Heart right ventricle (tissue), 16 donors: ENCODE measurements at regions not wholly inside any gene's neighbourhood (a gene's known extent, or its start where the extent isn't known, plus 50 kb on each side); places are given as distances from the start of the nearest gene placed in this dataset.

ENCODE experiments used
- ATAC-seq, 8 donors: fragments of 200-7000 bp; cut with Tn5 transposase; one replicate each; pipeline ENCODE4 v1.9.1; 2020; ENCODE audit warnings: mild to moderate bottlenecking in 8 of 8, moderate library complexity in 8 of 8, moderate number of reproducible peaks in 1 of 8
- DNase-seq, 2 donors: peaks; one replicate each; pipeline ENCODE4 v3.0.0-alpha.2; 2020
- H3K27ac ChIP-seq, 10 donors: fragments of 200-600 bp; sonication (generic) in 2 of 10; one replicate each; pipeline versions ENCODE4 v1.5.0 to v1.8.0; 2020 to 2022; ENCODE audit warnings: mild to moderate bottlenecking in 3 of 10
- H3K27me3 ChIP-seq, 7 donors: fragments of 200-600 bp; one replicate each; pipeline ENCODE4 v1.8.0; 2021 to 2022; ENCODE audit warnings: mild to moderate bottlenecking in 2 of 7
- H3K36me3 ChIP-seq, 9 donors: fragments of 200-600 bp; sonication (generic) in 1 of 9; one replicate each; pipeline versions ENCODE4 v1.5.0 to v1.8.0; 2020 to 2022; ENCODE audit warnings: mild to moderate bottlenecking in 2 of 9
- H3K4me1 ChIP-seq, 9 donors: fragments of 200-600 bp; sonication (generic) in 1 of 9; one replicate each; pipeline versions ENCODE4 v1.5.0 to v1.8.0; 2020 to 2022; ENCODE audit warnings: mild to moderate bottlenecking in 4 of 9
- H3K4me3 ChIP-seq, 10 donors: fragments of 200-600 bp; sonication (generic) in 2 of 10; one replicate each; pipeline versions ENCODE4 v1.5.0 to v1.8.0; 2020 to 2022; ENCODE audit warnings: mild to moderate bottlenecking in 7 of 10, moderate library complexity in 2 of 10
- H3K9me3 ChIP-seq, 11 donors: fragments of 200-600 bp in 10 of 11; sonication (generic) in 2 of 11; one replicate each; pipeline versions ENCODE4 v1.5.0 to v1.8.0; 2013 to 2022; ENCODE audit warnings: mild to moderate bottlenecking in 2 of 11, control low read depth in 1 of 11, moderate library complexity in 1 of 11
- CTCF ChIP-seq, 9 donors: fragments of 200-600 bp; sonication (generic) in 2 of 9; IDR thresholded peaks; one replicate each; pipeline versions ENCODE4 v1.5.0 to v1.8.0; 2021 to 2022; ENCODE audit warnings: antibody characterized with exemption in 9 of 9, mild to moderate bottlenecking in 5 of 9, moderate library complexity in 1 of 9
- WGBS, 2 donors: extraction: QIAGEN DNeasy Blood & Tissue Kit; methylation state at CpG; one replicate each; pipeline ENCODE4 v1.1.7; 2013; ENCODE audit warnings: inconsistent platforms in 1 of 2; 5-methylcytosine and 5-hydroxymethylcytosine counted together
- intact Hi-C, 10 donors: fragments of 100-400 bp; cut with DNase I; formaldehyde crosslinking; loops; one replicate each; pipeline versions ENCODE4 v1.11.1 to v1.14.2; 2022
- donor health status: Arrhythmogenic right ventricular cardiomyopathy.
- donor health status: ischemic (EF 13 %, LVEDD 7.1; RV severe dilation, severe dysfunction).
- donor health status: healthy with polysubstance abuse.
- donor health status: DM: no; HTN: yes; CAD: no.
- donor health status: DM: no; HTN: no; CAD: no.
- donor health status: ischemic (EF 25% LVEDD 6.9; RV normal size, moderate dysfunction).
- donor health status: ischemic (EF 25% LVEDD 5.7; RV mildly dilated, moderate dysfunction).
- donor health status: healthy.
- donor health status: DM: yes; HTN: yes; CAD: no.
- donor health status: Ischemic cardiomyopathy.
- donor health status: ischemic (EF 35%, LVEDD 5.7; RV mildly dilated, moderate dysfunction).
- donor health status: nonischemic (EF 11% LVEDD 7.7; RV severe dilation, severe dysfunction).
- donor health status: DM: yes; HTN: yes; CAD: no.
- donor health status: PGD.
- donor health status: ischemic (EF 29% LVEDD 5.4; RV normal size, mild dysfunction).
- donor health status: nonischemic (EF 23%, LVEDD 6.1; RV moderate dilation, normal function).

GRCh38 chr15:62377736-62378480 is 212.8 kb upstream of the C2CD4B start:
- no peak for DNase-seq
- Histone ChIP-seq H3K36me3 (no peaks in the 10 kb centered on the region), H3K4me3 (no peak overlapping the region), H3K27me3 (peaks cover 0 to 8% (median 0%) of the 10 kb centered on the region in 7 donors), H3K4me1 (peaks cover 0 to 14% (median 0%) of the 10 kb centered on the region in 9 donors), H3K27ac (no peak overlapping the region), H3K9me3 (no peaks in the 10 kb centered on the region)
- 56 to 75% methylated on average over 3 of the region's 3 CpGs for WGBS, 2 donors
- TF ChIP-seq CTCF (IDR thresholded peaks at IDR 0.05), result no peak
- ATAC-seq, result no peak
- intact Hi-C loops, result loop anchor here in 1 of 10 donors (10.0 kb wide), 1 partner anchor 63 kb away; no protein-coding TSS in a partner anchor

DNA sequence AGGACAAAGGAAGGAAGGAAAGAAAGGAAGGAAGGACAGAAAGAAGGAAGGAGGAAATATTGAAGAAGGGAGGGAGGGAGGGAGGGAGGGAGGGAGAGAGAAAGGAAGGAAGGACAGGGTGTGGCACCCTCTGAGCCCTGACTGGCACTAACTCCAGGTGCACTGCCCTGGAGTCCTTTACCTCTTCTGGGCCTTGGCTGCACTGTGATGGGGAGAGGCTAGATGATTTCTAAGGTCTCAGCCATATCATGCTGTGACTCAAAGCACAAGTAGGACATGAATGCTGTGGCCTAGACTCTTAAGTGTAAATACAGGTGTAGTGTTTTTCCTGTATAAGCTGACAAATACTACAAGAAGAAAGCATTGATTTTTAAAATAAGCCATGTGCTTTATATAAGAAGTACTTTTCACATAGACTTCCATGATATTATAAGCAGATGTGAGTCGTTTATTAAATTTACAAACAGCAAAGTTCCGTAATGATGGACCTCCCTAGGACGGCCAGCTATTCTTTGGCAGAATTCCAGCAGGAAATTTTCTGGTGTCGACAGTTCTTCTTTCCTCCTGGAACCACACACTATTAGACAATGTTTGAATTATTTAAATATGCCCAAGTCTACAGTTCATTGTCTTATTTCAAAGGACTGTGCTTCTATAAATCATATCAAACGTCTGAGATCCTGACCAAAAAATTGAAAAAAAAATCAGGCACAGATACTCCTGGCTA is 213.8 kb upstream of the C2CD4B start:
- H3K27ac ChIP-seq, result no peak overlapping the region
- no peak for TF ChIP-seq CTCF (IDR thresholded peaks at IDR 0.05)
- ATAC-seq (no peak), DNase-seq (no peak)
- intact Hi-C loops, result loop anchor here in 1 of 10 donors (10.0 kb wide), 1 partner anchor 64 kb away; no protein-coding TSS in a partner anchor
- no peaks in the 10 kb centered on the region for H3K36me3 ChIP-seq
- peaks cover 0 to 8% (median 0%) of the 10 kb centered on the region in 7 donors for H3K27me3 ChIP-seq
- H3K4me3 ChIP-seq, result no peak overlapping the region
- WGBS, 2 donors, result 38 to 50% methylated on average over 5 of the region's 5 CpGs
- no peaks in the 10 kb centered on the region for H3K9me3 ChIP-seq
- H3K4me1 ChIP-seq, result peaks cover 0 to 14% (median 0%) of the 10 kb centered on the region in 9 donors

- 81 to 83% methylated on average over 4 of the region's 4 CpGs for WGBS, 2 donors
- Histone ChIP-seq H3K9me3 (no peaks in the 10 kb centered on the region), H3K4me3 (no peak overlapping the region), H3K4me1 (peaks cover 0 to 14% (median 0%) of the 10 kb centered on the region in 9 donors), H3K27me3 (peaks cover 0 to 8% (median 0%) of the 10 kb centered on the region in 7 donors), H3K36me3 (no peaks in the 10 kb centered on the region), H3K27ac (no peak overlapping the region)
- no peak for TF ChIP-seq CTCF (IDR thresholded peaks at IDR 0.05)
- intact Hi-C loops, result loop anchor here in 1 of 10 donors (10.0 kb wide), 1 partner anchor 185 kb away; no protein-coding TSS in a partner anchor
- no peak for DNase-seq
- ATAC-seq, result no peak
Measured at GRCh38 chr15:62380011-62380410, 214.9 kb upstream of the C2CD4B start.

DNA sequence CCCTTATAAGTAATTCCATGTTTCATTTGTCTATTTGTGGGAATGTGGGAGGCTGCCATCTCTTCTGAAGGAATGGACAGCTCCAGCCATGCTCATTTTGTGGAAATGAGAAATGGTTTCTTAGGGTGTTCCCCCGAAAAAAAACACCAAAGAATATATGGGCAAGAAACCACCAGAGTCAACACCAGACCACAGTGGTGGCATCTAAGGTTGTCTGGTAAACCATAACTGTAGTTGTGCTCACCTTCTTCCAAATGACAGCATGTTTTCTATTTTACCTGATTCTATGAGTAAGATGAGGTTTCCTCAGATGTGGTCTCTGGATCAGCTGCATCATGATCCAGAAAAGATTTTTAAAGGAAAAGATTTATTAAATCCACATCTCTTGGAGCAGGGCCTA is 217.0 kb upstream of the C2CD4B start:
- Histone ChIP-seq H3K4me1 (peaks cover 0 to 14% (median 0%) of the 10 kb centered on the region in 9 donors), H3K36me3 (no peaks in the 10 kb centered on the region), H3K9me3 (no peaks in the 10 kb centered on the region), H3K27ac (no peak overlapping the region), H3K4me3 (no peak overlapping the region), H3K27me3 (peaks cover 0 to 8% (median 0%) of the 10 kb centered on the region in 7 donors)
- DNase-seq (no peak), ATAC-seq (no peak)
- intact Hi-C loops, result loop anchor here in 1 of 10 donors (10.0 kb wide), 1 partner anchor 183 kb away; no protein-coding TSS in a partner anchor
- no peak for TF ChIP-seq CTCF (IDR thresholded peaks at IDR 0.05)
- 84 to 95% methylated on average over 1 of the region's 1 CpG for WGBS, 2 donors
